Spleen (tissue), 11 donors: ENCODE measurements at regions not wholly inside any gene's neighbourhood (a gene's known extent, or its start where the extent isn't known, plus 50 kb on each side); places are given as distances from the start of the nearest gene placed in this dataset.

ENCODE experiments used
- DNase-seq: peaks from one replicate; pipeline ENCODE4 v3.0.0-alpha.2; 2020
- H3K27ac ChIP-seq, 8 donors: fragments of 200-600 bp; sonication (generic) in 7 of 8; 1 replicate in 4 of 8; 2 replicates in 4 of 8; pipeline versions ENCODE4 v1.5.0 to v1.8.0; 2016 to 2021; ENCODE audit warnings: inconsistent platforms in 4 of 8, mild to moderate bottlenecking in 4 of 8, moderate library complexity in 1 of 8
- H3K27me3 ChIP-seq, 7 donors: fragments of 200-600 bp; sonication (generic) in 6 of 7; replicated peaks in 1 of 7; 1 replicate in 4 of 7; 2 replicates in 3 of 7; pipeline versions ENCODE4 v1.5.0 to v1.8.0; 2016 to 2021; ENCODE audit warnings: inconsistent platforms in 3 of 7, mild to moderate bottlenecking in 1 of 7
- H3K36me3 ChIP-seq, 6 donors: fragments of 200-600 bp; sonication (generic) in 5 of 6; 1 replicate in 4 of 6; 2 replicates in 2 of 6; pipeline versions ENCODE4 v1.5.0 to v1.8.0; 2016 to 2021; ENCODE audit warnings: inconsistent platforms in 2 of 6
- H3K4me1 ChIP-seq, 6 donors: fragments of 200-600 bp; sonication (generic) in 5 of 6; 1 replicate in 3 of 6; 2 replicates in 3 of 6; pipeline versions ENCODE4 v1.5.0 to v1.8.0; 2016 to 2021; ENCODE audit warnings: inconsistent platforms in 3 of 6
- H3K4me3 ChIP-seq, 8 donors: fragments of 200-600 bp; sonication (generic) in 7 of 8; 1 replicate in 4 of 8; 2 replicates in 4 of 8; pipeline versions ENCODE4 v1.5.0 to v1.8.0; 2016 to 2021; ENCODE audit warnings: inconsistent platforms in 4 of 8, mild to moderate bottlenecking in 4 of 8, moderate library complexity in 2 of 8
- H3K9me3 ChIP-seq, 8 donors: fragments of 200-600 bp; sonication (generic) in 7 of 8; 1 replicate in 4 of 8; 2 replicates in 4 of 8; pipeline versions ENCODE4 v1.5.0 to v1.8.0; 2016 to 2021; ENCODE audit warnings: inconsistent platforms in 4 of 8
- POLR2A ChIP-seq, 3 donors: fragments of 450-650 bp; IDR thresholded peaks; one replicate each; pipeline ENCODE4 v1.5.1; 2017; ENCODE audit warnings: antibody characterized with exemption in 3 of 3, mild to moderate bottlenecking in 1 of 3
- POLR2AphosphoS5 ChIP-seq, 3 donors: sonication (generic); formaldehyde crosslinking; IDR thresholded peaks; one replicate each; pipeline ENCODE4 v1.5.1; 2017; ENCODE audit warnings: antibody characterized with exemption in 3 of 3
- WGBS, 5 donors: extraction: QIAGEN DNeasy Blood & Tissue Kit in 3 of 5; methylation state at CpG; one replicate each; pipeline versions ENCODE4 v1.1.5 to v1.1.7; 2013 to 2018; 5-methylcytosine and 5-hydroxymethylcytosine counted together
- intact Hi-C: fragments of 100-400 bp; cut with DNase I; formaldehyde crosslinking; loops from one replicate; pipeline ENCODE4 v1.15.0; 2023; ENCODE audit warnings: low total_unique reads
- TF ChIP-seq, protein P1 (sequence below), 11 experiments: fragments of 200-600 bp in 7 of 11; fragments of 450-650 bp in 4 of 11; sonication (generic) in 4 of 11; IDR thresholded peaks in 8 of 11; conservative IDR thresholded peaks in 3 of 11; 1 replicate in 7 of 11; 2 replicates in 4 of 11; pipeline versions ENCODE4 v1.4.0 to v1.8.0; 2016 to 2021; ENCODE audit warnings: antibody characterized with exemption in 11 of 11, inconsistent platforms in 4 of 11, mild to moderate bottlenecking in 1 of 11
- donor health status: healthy with polysubstance abuse.
- donor health status: DM: no; HTN: no; CAD: no; lungs with moderate emphysema.
- donor health status: DM: no; HTN: no; CAD: no.
- donor health status: Bipolar disorder and iron deficiency.
- donor health status: healthy.
- donor health status: DM: no; HTN: no; CAD: no.
- donor health status: DM: yes; HTN: yes; CAD: no.

DNA sequence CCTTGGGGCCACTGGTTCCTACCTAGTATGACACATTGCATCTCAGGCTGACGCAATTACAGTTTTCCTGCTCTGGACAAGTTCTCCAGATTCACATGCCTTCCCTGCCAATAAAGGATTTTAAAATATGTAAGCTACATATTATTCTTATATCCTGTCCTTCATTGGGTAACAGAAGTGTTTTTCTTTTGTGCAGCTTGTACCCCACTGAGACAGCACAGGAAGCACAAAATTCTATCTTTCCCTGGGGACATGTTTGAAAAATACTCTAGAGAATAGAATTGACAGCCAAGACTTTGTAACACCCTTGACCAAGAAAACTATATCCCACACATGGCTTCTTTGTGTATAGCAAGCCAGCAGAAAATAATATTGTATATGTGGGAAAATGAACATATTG, 456.8 kb downstream of the MAFB start:
- TF ChIP-seq POLR2AphosphoS5 (IDR thresholded peaks at IDR 0.05) (no peak), POLR2A (IDR thresholded peaks at IDR 0.05) (no peak)
- TF ChIP-seq, protein P1, sequence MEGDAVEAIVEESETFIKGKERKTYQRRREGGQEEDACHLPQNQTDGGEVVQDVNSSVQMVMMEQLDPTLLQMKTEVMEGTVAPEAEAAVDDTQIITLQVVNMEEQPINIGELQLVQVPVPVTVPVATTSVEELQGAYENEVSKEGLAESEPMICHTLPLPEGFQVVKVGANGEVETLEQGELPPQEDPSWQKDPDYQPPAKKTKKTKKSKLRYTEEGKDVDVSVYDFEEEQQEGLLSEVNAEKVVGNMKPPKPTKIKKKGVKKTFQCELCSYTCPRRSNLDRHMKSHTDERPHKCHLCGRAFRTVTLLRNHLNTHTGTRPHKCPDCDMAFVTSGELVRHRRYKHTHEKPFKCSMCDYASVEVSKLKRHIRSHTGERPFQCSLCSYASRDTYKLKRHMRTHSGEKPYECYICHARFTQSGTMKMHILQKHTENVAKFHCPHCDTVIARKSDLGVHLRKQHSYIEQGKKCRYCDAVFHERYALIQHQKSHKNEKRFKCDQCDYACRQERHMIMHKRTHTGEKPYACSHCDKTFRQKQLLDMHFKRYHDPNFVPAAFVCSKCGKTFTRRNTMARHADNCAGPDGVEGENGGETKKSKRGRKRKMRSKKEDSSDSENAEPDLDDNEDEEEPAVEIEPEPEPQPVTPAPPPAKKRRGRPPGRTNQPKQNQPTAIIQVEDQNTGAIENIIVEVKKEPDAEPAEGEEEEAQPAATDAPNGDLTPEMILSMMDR (IDR thresholded peaks at IDR 0.05 in 8 of 11, conservative IDR thresholded peaks at IDR 0.05 in 3 of 11), result no peak
- Histone ChIP-seq H3K9me3 (no peaks in the 10 kb centered on the region), H3K4me3 (no peak overlapping the region), H3K36me3 (no peaks in the 10 kb centered on the region), H3K4me1 (no peaks in the 10 kb centered on the region), H3K27ac (no peak overlapping the region), H3K27me3 (peaks cover 0 to 17% (median 0%) of the 10 kb centered on the region in 7 donors)
- 81 to 97% (median 88%) methylated on average over 1 of the region's 1 CpG for WGBS, 5 donors
- intact Hi-C loops, result no loop called here
- no peak for DNase-seq

DNA sequence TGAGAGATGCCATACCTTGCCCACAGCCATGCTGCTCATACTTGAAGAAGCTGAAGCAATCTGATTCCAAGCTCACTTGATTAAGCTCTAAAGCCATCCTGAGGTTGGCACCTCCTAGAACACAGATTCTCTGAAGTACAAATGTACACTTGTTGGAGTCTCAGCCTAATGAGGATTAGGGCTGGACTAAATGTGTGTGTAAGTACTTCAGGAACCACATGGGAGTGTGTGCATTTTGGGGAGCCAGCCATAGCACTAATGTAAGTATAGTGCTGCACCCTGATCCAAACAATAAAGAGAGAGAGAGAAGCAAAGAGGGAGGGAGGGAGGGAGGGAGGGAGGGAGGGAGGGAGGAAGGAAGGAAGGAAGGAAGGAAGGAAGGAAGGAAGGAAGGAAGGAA, 458.6 kb downstream of the MAFB start:
- intact Hi-C loops, result no loop called here
- Histone ChIP-seq H3K36me3 (no peaks in the 10 kb centered on the region), H3K4me3 (no peak overlapping the region)

DNA sequence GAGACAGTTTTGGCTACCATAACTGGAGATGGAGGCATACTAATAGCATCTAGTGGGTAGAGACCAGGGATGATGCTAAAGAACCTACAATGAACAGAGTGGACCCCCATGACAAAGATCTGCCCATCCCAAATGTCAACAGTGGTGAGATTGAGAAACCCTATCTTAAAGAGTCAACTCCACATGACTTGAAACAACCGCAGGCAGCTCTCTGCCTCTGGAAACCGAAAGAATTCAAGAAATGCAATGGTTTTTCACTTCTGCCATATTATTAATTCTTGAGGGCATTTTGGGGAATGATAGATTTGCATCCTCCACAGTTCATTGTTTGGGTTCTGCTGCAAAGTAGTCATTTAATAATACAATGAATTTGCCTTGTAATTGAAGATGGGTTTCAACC, 463.4 kb downstream of the MAFB start:
- Histone ChIP-seq H3K9me3 (no peaks in the 10 kb centered on the region), H3K27ac (no peak overlapping the region), H3K4me1 (no peaks in the 10 kb centered on the region), H3K27me3 (no peaks in the 10 kb centered on the region), H3K36me3 (no peaks in the 10 kb centered on the region), H3K4me3 (no peak overlapping the region)
- intact Hi-C loops, result no loop called here
- WGBS, 5 donors, result 75 to 90% (median 85%) methylated on average over 2 of the region's 2 CpGs
- no peak for DNase-seq
- TF ChIP-seq POLR2AphosphoS5 (IDR thresholded peaks at IDR 0.05) (no peak), POLR2A (IDR thresholded peaks at IDR 0.05) (no peak)
- TF ChIP-seq, protein P1 (IDR thresholded peaks at IDR 0.05 in 8 of 11, conservative IDR thresholded peaks at IDR 0.05 in 3 of 11), result no peak

More for the DNA sequence above, 458.6 kb downstream of the MAFB start:
- H3K4me1 ChIP-seq, result no peaks in the 10 kb centered on the region
- no peak for DNase-seq
- H3K9me3 ChIP-seq, result no peaks in the 10 kb centered on the region
- TF ChIP-seq POLR2AphosphoS5 (IDR thresholded peaks at IDR 0.05) (no peak), POLR2A (IDR thresholded peaks at IDR 0.05) (no peak)
- TF ChIP-seq, protein P1 (IDR thresholded peaks at IDR 0.05 in 8 of 11, conservative IDR thresholded peaks at IDR 0.05 in 3 of 11), result no peak
- H3K27ac ChIP-seq, result no peak overlapping the region
- peaks cover 0 to 4% (median 0%) of the 10 kb centered on the region in 7 donors for H3K27me3 ChIP-seq

DNA sequence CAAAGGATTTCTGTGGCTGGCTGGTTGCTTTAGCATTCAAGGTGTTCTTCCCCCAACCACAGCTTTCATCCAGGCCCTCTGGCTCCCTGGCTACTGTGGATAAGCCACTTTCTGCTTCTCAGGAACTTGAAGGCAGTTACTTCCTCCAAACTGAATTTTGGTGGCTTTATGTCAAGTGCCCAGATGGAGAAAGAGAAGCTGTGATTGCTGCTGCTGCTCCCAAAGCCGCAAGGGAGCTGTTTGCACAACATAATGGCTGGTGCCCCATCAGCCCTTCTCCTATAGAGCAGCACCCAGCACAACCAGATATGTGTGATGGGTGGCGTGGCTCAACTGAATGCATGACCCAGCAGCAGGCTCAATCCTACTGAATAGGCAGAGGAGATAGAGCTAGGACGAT, 465.2 kb downstream of the MAFB start:
- Histone ChIP-seq H3K9me3 (no peaks in the 10 kb centered on the region), H3K27me3 (no peaks in the 10 kb centered on the region), H3K36me3 (no peaks in the 10 kb centered on the region), H3K27ac (no peak overlapping the region), H3K4me1 (no peaks in the 10 kb centered on the region), H3K4me3 (no peak overlapping the region)
- TF ChIP-seq, protein P1 (IDR thresholded peaks at IDR 0.05 in 8 of 11, conservative IDR thresholded peaks at IDR 0.05 in 3 of 11), result no peak
- TF ChIP-seq POLR2AphosphoS5 (IDR thresholded peaks at IDR 0.05) (no peak), POLR2A (IDR thresholded peaks at IDR 0.05) (no peak)
- 58 to 88% (median 81%) methylated on average over 3 of the region's 3 CpGs for WGBS, 5 donors
- intact Hi-C loops, result no loop called here
- no peak for DNase-seq
